ENCODE measurements at regions not wholly inside any gene's neighbourhood (a gene's known extent, or its start where the extent isn't known, plus 50 kb on each side); places are given as distances from the start of the nearest gene placed in this dataset.

DNA sequence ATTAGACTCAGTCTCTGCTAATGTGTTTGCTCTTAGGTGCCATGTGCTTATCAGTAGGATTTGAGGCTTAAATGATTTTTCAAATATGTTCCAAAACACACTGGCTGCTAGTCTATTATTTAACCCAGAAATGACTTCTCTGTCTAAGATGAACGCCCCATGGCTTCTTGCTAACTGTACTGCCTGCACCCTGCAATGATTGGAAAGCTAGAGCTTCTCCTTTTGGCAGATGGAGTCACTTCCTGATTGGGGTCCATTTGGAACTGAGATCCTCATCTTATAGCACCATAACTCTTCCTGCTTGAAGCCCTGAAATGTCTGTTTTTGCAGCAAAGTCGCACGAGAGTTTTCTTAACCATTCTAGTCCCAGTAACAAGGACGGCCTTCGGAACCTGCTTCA, 186.5 kb upstream of the ADO start:
- no peaks in the 10 kb centered on the region for H3K27me3 ChIP-seq (ENCODE audit: insufficient read depth, low read length)
- no peaks in the 10 kb centered on the region for H3K9me3 ChIP-seq (ENCODE audit: low read length)
- H2AFZ ChIP-seq (ENCODE audit: low read depth, low read length), result no peak overlapping the region
- H3K36me3 ChIP-seq (ENCODE audit: insufficient read depth, low read length), result no peaks in the 10 kb centered on the region
- no peak overlapping the region for H3K4me3 ChIP-seq (ENCODE audit: low read length)
- no peaks in the 10 kb centered on the region for H3K4me1 ChIP-seq (ENCODE audit: insufficient read depth, low read length)

DNA sequence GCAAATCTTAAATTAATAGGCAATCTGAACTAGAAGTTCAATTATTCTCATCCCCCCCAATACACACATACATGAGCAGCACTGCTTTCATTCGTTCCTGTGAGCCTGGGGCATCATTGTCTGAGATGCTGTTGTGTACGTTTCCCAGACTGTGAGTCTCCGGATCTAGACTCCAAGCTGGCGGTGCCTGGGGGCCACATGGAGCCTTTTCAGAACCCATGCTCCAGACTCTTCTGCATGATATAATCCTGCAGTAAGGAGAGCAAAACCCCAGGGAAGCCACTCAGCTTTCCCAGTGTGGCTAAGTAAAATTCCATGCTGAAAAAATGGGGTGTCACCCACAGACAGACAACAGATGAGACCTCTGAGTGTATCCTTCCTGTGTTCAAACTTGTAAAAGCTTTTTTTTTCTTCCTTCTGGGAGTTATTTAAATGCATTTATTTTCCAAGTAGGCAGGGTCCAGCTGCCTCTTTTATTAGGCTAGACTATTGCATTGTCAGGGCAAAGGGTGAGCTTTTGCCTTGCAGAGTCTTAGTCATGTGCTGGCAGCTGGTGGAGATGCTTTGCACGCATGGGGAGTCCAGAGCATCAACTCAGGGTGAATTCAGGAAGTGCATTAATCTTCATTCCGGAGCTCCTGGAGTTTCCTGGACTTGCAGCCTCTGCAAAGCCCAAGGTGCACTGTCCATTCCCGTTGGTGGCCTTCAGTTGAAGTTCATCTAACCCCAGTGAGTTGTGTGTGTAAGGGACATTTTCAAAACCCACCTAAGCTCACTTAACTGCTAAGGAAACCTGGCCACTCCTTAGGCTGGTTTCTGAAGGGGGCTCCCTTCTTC, 185.7 kb upstream of the ADO start:
- H3K27me3 ChIP-seq (ENCODE audit: insufficient read depth, low read length), result no peaks in the 10 kb centered on the region
- no peaks in the 10 kb centered on the region for H3K9me3 ChIP-seq (ENCODE audit: low read length)
- H2AFZ ChIP-seq (ENCODE audit: low read depth, low read length), result no peak overlapping the region
- H3K4me1 ChIP-seq (ENCODE audit: insufficient read depth, low read length), result no peaks in the 10 kb centered on the region
- H3K4me3 ChIP-seq (ENCODE audit: low read length), result no peak overlapping the region
- no peaks in the 10 kb centered on the region for H3K36me3 ChIP-seq (ENCODE audit: insufficient read depth, low read length)

DNA sequence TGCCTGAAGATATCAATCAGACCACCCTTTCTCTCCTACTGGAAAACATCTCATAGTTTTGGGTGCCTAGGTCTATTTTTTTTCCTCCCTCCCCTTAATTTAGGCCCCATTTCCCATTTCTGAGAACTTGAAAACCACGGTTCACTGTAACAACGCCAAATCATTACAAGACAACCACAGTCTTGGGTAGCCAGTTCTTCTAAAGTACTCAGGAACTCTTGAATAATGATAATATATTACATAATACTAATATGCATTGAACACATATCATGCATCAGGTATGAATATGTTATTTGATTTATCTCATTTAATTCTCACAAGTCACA, 185.1 kb upstream of the ADO start:
- H3K4me3 ChIP-seq (ENCODE audit: low read length), result no peak overlapping the region
- no peak overlapping the region for H2AFZ ChIP-seq (ENCODE audit: low read depth, low read length)
- no peaks in the 10 kb centered on the region for H3K27me3 ChIP-seq (ENCODE audit: insufficient read depth, low read length)
- H3K9me3 ChIP-seq (ENCODE audit: low read length), result no peaks in the 10 kb centered on the region
- H3K4me1 ChIP-seq (ENCODE audit: insufficient read depth, low read length), result no peaks in the 10 kb centered on the region
- H3K36me3 ChIP-seq (ENCODE audit: insufficient read depth, low read length), result no peaks in the 10 kb centered on the region

DNA sequence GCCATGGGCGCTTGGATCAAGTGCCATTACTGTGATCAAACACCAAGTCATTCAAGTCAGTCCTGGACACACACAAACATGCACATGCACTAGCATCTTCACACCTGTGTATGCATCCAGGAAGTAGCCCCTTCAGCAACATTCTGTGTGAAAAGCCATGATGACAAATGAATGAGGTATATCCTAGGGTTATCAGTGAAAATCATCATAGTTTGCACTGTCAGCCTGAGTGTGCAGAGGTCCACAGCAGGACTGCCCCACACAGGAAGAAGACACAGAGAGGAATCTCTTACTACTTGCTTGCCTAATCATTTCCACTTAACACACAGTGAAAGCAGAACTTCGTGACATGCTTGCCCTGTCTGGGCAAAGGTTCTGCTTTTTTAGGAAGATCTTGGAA, 184.0 kb upstream of the ADO start:
- Histone ChIP-seq H3K4me3 (ENCODE audit: low read length) (no peak overlapping the region), H2AFZ (ENCODE audit: low read depth, low read length) (no peak overlapping the region), H3K4me1 (ENCODE audit: insufficient read depth, low read length) (no peaks in the 10 kb centered on the region), H3K27me3 (ENCODE audit: insufficient read depth, low read length) (no peaks in the 10 kb centered on the region), H3K9me3 (ENCODE audit: low read length) (no peaks in the 10 kb centered on the region), H3K36me3 (ENCODE audit: insufficient read depth, low read length) (no peaks in the 10 kb centered on the region)

DNA sequence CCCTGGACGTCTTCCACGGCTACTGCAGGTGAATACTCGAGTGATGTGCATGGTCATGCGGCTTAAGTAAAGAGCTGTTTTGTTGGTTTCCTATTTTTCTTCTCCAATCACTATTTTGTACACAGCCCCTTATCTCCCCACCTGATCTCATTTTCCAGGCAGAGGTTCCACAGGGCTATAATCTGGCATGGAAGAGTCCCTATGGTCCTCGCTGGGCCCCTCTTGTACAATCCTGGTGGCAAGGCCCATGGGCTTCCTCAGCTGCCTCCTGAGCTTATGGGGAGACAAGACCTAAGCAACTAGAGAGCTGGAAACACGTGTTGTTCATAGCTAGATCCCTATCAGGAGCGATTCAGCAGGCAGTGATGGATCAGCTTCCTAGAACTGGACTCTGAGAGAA, 181.3 kb upstream of the ADO start:
- no peak overlapping the region for H3K4me3 ChIP-seq (ENCODE audit: low read length)
- no peak overlapping the region for H2AFZ ChIP-seq (ENCODE audit: low read depth, low read length)
- H3K4me1 ChIP-seq (ENCODE audit: insufficient read depth, low read length), result peaks cover 8% of the 10 kb centered on the region
- H3K36me3 ChIP-seq (ENCODE audit: insufficient read depth, low read length), result no peaks in the 10 kb centered on the region
- H3K27me3 ChIP-seq (ENCODE audit: insufficient read depth, low read length), result no peaks in the 10 kb centered on the region
- no peaks in the 10 kb centered on the region for H3K9me3 ChIP-seq (ENCODE audit: low read length)

DNA sequence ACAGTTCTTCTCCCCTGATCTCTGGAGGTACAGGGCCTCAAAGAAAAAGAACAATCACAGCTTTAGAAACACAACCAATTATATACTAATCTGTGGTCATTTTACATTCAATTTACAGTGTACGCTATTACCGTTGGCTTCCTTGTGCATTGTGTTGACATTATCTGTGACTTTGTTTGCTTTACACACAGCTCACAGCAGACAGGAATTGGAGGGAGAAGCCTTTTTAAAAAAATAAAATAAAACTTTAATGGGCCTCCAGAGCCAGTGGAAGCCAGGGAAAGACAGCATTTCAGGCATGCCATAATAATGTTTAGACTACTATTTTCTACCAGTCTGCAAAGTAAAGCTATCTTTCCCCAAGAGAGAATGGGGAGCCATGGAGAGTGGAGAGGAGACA, 179.0 kb upstream of the ADO start:
- H3K36me3 ChIP-seq (ENCODE audit: insufficient read depth, low read length), result no peaks in the 10 kb centered on the region
- no peak overlapping the region for H2AFZ ChIP-seq (ENCODE audit: low read depth, low read length)
- H3K4me1 ChIP-seq (ENCODE audit: insufficient read depth, low read length), result peaks cover 8% of the 10 kb centered on the region
- no peaks in the 10 kb centered on the region for H3K9me3 ChIP-seq (ENCODE audit: low read length)
- no peaks in the 10 kb centered on the region for H3K27me3 ChIP-seq (ENCODE audit: insufficient read depth, low read length)
- H3K4me3 ChIP-seq (ENCODE audit: low read length), result no peak overlapping the region

DNA sequence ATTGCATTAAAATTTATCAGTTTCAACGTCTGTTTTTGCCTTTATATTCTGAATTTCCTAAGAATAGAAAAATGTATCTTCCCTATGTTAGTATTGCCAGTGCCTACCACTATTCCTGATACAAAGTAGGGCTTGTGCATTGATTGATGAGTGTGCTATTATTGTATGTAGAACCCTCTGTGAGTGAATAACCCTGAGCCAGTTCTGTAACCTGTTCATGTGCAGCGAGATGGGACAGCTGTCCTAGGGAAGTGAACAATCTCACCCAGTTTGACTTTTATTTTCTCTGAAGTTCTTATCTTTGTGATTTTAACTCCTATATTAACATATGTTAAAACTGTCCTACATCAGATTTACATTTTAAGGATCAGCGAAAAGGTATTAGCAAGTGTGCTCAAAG, 178.4 kb upstream of the ADO start:
- H3K9me3 ChIP-seq (ENCODE audit: low read length), result no peaks in the 10 kb centered on the region
- H3K4me1 ChIP-seq (ENCODE audit: insufficient read depth, low read length), result peaks cover 8% of the 10 kb centered on the region
- no peak overlapping the region for H3K4me3 ChIP-seq (ENCODE audit: low read length)
- no peaks in the 10 kb centered on the region for H3K27me3 ChIP-seq (ENCODE audit: insufficient read depth, low read length)
- no peak overlapping the region for H2AFZ ChIP-seq (ENCODE audit: low read depth, low read length)
- H3K36me3 ChIP-seq (ENCODE audit: insufficient read depth, low read length), result no peaks in the 10 kb centered on the region

DNA sequence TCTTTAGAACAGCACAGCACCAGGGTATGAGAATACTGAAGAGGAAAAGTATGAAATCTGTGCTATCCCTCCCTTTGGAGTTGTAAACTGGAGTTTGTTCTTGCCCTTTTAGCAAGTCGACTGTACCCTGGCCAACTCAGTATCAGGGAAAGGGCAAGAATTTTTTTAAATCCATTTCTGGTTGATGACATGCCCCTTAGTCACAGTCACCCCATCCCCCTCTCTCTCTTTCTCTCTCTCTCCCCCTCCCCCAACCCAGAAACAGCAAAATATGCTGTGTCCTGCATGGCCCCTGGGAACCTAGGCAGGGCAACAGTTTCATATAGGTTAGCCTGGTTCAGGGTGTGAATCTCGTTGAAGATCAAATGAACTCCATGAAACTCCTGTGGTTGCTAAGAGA, 177.7 kb upstream of the ADO start:
- no peaks in the 10 kb centered on the region for H3K36me3 ChIP-seq (ENCODE audit: insufficient read depth, low read length)
- H3K4me3 ChIP-seq (ENCODE audit: low read length), result no peak overlapping the region
- H3K27me3 ChIP-seq (ENCODE audit: insufficient read depth, low read length), result no peaks in the 10 kb centered on the region
- no peaks in the 10 kb centered on the region for H3K9me3 ChIP-seq (ENCODE audit: low read length)
- H2AFZ ChIP-seq (ENCODE audit: low read depth, low read length), result no peak overlapping the region
- H3K4me1 ChIP-seq (ENCODE audit: insufficient read depth, low read length), result peaks cover 8% of the 10 kb centered on the region

DNA sequence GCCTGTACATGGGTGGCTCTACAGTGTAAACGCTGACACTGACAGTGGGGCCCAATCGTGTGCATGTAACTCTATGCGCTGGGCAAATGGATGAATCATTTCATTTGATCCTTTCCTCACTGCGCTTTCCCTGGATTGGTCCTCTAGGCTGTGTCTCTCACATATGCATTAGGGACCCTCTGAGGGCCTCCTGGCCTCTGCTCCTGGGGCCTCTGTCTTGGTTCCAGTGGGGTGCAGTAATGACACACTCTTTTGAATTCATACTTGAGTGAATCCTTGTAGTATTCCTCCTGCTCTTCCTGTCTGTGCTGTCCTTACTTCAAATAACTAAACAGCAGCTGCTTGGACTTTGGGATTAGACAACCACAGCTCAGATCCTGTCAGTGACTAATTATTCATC, 176.5 kb upstream of the ADO start:
- Histone ChIP-seq H3K4me3 (ENCODE audit: low read length) (no peak overlapping the region), H3K9me3 (ENCODE audit: low read length) (no peaks in the 10 kb centered on the region)

DNA sequence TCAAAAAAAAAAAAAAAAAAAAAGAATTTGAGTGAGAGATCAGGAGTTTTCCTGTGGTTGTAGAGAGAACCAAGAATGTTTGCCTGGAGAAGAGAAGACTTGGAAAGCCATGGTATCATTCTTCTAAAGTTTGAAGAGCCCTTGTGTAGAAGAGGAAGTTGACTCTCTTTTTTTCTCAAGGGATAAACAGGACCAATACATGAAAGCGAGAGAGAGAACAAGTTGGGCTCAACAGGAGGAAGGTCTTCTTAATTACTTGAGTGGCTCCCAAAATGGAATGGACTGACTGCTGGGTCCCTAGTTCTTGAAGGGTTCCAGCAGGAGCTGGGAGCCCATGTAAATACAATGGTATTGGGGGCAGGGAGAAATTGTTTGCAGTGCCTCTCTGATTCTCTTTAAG, 173.3 kb upstream of the ADO start:
- peaks cover 7% of the 10 kb centered on the region for H3K4me1 ChIP-seq (ENCODE audit: insufficient read depth, low read length)
- H2AFZ ChIP-seq (ENCODE audit: low read depth, low read length), result no peak overlapping the region
- H3K27me3 ChIP-seq (ENCODE audit: insufficient read depth, low read length), result no peaks in the 10 kb centered on the region
- H3K9me3 ChIP-seq (ENCODE audit: low read length), result no peaks in the 10 kb centered on the region
- H3K4me3 ChIP-seq (ENCODE audit: low read length), result no peak overlapping the region
- no peaks in the 10 kb centered on the region for H3K36me3 ChIP-seq (ENCODE audit: insufficient read depth, low read length)

More for the DNA sequence above, 176.5 kb upstream of the ADO start:
- Histone ChIP-seq H3K4me1 (ENCODE audit: insufficient read depth, low read length) (peaks cover 8% of the 10 kb centered on the region), H3K27me3 (ENCODE audit: insufficient read depth, low read length) (no peaks in the 10 kb centered on the region), H2AFZ (ENCODE audit: low read depth, low read length) (no peak overlapping the region), H3K36me3 (ENCODE audit: insufficient read depth, low read length) (no peaks in the 10 kb centered on the region)

DNA sequence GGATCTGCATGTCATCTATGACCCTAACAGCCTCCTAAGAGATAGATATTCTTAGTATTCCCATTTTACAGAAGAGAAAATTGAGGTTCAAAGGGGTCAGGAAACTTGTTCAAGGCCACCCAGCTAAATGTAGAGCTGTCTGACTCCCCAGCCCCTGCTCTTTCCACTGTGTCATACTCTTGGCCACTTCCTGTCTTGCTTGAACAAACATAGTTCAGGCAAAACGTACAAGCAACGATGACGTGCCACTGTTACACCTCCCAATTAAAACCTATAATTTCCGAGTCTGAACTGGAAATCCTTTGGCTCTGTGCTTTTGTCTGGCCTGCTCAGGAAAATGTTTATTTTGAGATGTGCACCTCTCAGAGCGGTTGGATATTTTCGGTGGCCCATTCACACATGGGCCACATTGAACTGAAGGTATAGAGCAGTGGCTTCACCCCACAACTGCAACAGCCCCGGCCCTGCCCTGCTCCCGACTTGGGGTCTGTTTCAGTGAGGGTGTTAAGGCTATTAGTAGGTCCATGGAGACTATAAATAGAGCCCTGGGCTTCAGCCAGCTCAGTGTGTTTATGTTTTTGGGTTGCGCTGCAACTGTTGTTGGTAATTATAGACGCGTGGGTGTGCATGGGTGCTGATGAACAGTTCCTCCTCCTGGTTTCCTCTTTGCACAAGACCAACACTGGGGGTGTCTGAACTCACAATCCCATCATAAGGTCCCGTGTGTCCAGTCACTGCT, 172.3 kb upstream of the ADO start:
- no peak overlapping the region for H2AFZ ChIP-seq (ENCODE audit: low read depth, low read length)
- H3K9me3 ChIP-seq (ENCODE audit: low read length), result no peaks in the 10 kb centered on the region

DNA sequence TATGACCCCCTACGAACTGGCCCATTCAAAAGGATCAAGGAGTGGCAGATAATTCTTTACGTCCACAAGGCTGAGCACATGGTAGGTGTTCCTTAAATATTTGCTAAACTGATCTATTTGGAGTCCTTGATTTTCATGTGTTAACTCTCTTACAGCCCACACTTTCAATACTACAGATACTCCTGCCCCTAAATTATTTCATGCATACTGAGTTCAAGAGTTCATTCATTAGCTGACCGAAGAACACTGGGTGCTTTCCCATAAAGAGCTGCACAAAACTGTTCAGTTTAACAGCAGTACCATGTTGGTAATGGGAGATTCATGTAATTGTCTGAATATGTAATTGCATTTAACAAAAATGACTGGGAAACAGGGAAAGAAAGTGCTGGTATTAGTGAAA, 170.5 kb upstream of the ADO start:
- Histone ChIP-seq H3K36me3 (ENCODE audit: insufficient read depth, low read length) (no peaks in the 10 kb centered on the region), H3K4me1 (ENCODE audit: insufficient read depth, low read length) (peaks cover 5% of the 10 kb centered on the region), H3K27me3 (ENCODE audit: insufficient read depth, low read length) (no peaks in the 10 kb centered on the region), H2AFZ (ENCODE audit: low read depth, low read length) (no peak overlapping the region), H3K4me3 (ENCODE audit: low read length) (no peak overlapping the region), H3K9me3 (ENCODE audit: low read length) (no peaks in the 10 kb centered on the region)

More for the DNA sequence above, 172.3 kb upstream of the ADO start:
- Histone ChIP-seq H3K4me3 (ENCODE audit: low read length) (no peak overlapping the region), H3K27me3 (ENCODE audit: insufficient read depth, low read length) (no peaks in the 10 kb centered on the region), H3K36me3 (ENCODE audit: insufficient read depth, low read length) (no peaks in the 10 kb centered on the region), H3K4me1 (ENCODE audit: insufficient read depth, low read length) (peaks cover 3% of the 10 kb centered on the region)

DNA sequence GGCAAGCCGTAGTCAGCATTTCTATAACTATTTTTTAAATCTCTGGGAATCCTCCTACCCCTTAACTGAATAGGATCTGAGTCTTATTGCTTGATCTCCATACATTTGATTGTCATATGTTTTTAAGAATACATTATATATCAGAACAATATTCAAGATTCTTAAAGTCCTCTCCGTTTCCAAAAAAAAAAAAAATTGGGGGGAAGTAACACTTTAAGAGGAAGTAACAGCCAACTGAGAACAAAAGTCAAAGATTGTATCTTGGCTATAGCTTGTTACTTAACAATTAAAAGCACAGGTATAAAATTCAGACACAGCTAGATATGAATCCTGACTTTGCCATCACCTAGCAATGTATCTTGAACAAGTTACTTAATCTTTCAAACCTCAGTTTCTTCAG, 169.9 kb upstream of the ADO start:
- Histone ChIP-seq H3K36me3 (ENCODE audit: insufficient read depth, low read length) (no peaks in the 10 kb centered on the region), H3K4me3 (ENCODE audit: low read length) (no peak overlapping the region), H3K27me3 (ENCODE audit: insufficient read depth, low read length) (no peaks in the 10 kb centered on the region), H2AFZ (ENCODE audit: low read depth, low read length) (no peak overlapping the region), H3K4me1 (ENCODE audit: insufficient read depth, low read length) (peaks cover 5% of the 10 kb centered on the region), H3K9me3 (ENCODE audit: low read length) (no peaks in the 10 kb centered on the region)

Data from neuron (in vitro differentiated cells).